ENCODE measurements at regions not wholly inside any gene's neighbourhood (a gene's known extent, or its start where the extent isn't known, plus 50 kb on each side); places are given as distances from the start of the nearest gene placed in this dataset.
"Not testable (repeated sequence)": the region's sequence is repeated elsewhere in the genome, so short reads cannot be mapped to it uniquely, and the experiment has no call there.

GRCh38 chr6:76823578-76823977 is 639.7 kb downstream of the HTR1B start:
- TF ChIP-seq, protein P1, sequence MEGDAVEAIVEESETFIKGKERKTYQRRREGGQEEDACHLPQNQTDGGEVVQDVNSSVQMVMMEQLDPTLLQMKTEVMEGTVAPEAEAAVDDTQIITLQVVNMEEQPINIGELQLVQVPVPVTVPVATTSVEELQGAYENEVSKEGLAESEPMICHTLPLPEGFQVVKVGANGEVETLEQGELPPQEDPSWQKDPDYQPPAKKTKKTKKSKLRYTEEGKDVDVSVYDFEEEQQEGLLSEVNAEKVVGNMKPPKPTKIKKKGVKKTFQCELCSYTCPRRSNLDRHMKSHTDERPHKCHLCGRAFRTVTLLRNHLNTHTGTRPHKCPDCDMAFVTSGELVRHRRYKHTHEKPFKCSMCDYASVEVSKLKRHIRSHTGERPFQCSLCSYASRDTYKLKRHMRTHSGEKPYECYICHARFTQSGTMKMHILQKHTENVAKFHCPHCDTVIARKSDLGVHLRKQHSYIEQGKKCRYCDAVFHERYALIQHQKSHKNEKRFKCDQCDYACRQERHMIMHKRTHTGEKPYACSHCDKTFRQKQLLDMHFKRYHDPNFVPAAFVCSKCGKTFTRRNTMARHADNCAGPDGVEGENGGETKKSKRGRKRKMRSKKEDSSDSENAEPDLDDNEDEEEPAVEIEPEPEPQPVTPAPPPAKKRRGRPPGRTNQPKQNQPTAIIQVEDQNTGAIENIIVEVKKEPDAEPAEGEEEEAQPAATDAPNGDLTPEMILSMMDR (IDR thresholded peaks at IDR 0.05; ENCODE audit: low read depth, low read length, missing input control), result not testable (repeated sequence)
- TF ChIP-seq RAD21 (IDR thresholded peaks at IDR 0.05), result not testable (repeated sequence)

Data from liver (tissue), 3 donors.